HG02610 (cell line): ENCODE measurements at regions not wholly inside any gene's neighbourhood (a gene's known extent, or its start where the extent isn't known, plus 50 kb on each side); places are given as distances from the start of the nearest gene placed in this dataset.

Experiments
- ATAC-seq: cut with Tn5 transposase; IDR thresholded peaks from one replicate; pipeline ENCODE4 v1.9.1; 2021; ENCODE audit warnings: mild to moderate bottlenecking, moderate library complexity; ENCODE audit not compliant: unreplicated experiment

GRCh38 chr5:167736992-167737391 is 554.5 kb upstream of the WWC1 start:
- no peak for ATAC-seq

DNA sequence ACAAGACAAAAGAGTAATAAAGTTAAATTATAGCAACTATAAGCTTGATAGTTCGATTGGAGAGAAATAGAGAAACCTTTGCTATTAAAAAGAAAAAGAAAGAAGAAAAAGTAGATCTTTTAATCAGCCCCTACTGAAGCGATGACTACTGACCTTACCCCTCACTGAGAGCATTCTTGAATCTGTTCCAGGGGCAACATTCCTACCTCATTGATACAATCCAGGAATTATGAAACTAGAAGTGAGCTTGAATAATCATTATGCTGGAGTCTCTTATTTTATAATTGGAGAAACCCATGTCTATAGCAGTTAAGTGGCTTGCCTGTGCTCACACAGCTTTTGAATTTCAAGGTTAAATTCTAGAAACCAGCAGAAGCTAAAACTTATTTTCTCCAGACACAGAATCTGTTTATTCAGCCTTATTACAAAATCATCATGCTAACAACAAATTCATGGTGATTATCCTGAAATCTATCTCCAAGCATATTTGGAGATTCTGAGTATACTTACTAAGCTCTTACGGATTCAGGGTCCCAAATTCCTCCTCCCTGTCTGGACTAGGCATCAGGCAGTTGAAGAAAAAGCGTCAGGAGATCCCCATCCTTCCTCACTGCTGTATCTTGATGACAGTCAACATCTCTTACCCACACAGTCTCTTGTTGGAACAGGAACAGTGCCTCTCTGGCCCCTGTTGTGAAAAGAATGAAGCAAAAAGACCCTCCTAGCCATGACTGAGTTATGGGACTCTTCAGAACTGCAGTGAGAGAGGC is 547.6 kb upstream of the WWC1 start:
- no peak for ATAC-seq

DNA sequence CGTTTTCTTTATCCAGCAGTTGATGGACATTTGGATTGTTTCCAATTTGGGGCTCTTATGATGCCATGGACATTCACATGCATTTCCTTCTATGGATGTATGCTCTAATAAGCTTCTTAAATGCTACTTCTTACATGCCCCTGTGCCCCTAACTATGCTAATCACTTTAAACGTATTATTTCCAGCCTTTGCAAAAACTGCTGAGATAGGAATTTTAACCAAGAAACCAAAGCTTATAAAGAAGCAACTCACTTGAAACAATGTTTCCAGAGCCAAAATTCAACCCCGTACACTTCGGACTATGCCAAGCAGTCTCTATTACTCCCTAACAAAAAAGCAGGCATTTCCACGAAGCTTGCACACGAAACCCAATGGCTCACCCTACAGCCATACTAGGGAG is 545.6 kb upstream of the WWC1 start:
- ATAC-seq = no peak

DNA sequence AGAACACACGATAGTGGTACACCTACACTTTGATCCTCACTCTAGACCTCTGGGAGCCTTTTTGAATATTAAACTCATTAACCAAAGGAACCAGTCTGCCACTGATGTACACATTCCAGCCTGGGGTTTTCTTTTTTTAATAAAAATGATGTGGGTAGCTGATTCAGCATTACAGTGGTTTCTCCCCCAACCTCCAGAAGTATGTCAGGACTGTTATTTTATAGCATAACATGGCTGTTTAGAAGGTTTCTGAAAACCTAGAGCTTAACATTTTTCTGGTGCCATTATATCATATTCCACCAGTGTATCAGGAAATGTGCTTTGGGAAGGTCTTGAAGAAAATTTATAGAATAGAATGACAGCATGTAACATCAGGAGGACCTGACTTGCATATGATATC is 540.9 kb upstream of the WWC1 start:
- ATAC-seq = no peak

DNA sequence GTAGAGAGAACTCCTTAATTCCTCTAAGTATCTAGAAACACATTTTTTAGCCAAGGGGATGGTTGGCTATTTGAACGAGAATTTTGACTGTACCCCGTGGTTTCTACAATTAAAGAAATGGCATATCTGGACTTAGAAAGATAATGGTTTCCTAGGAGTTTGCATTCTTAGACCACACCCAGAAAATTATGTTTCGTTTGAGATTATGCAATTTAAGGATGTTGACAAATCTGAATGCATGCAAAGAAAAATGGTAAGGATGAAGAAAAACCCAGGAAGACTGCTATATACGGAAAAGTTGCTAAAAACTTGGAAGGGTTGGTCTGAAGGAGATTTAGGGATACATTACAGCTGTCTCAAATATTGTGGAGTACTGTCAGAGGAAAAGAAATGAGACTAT is 538.5 kb upstream of the WWC1 start:
- no peak for ATAC-seq

GRCh38 chr5:167753725-167754490 is 537.5 kb upstream of the WWC1 start:
- no peak for ATAC-seq

- no peak for ATAC-seq
Measured at GRCh38 chr5:167754501-167755021, 536.9 kb upstream of the WWC1 start.

GRCh38 chr5:167755420-167755819 is 536.0 kb upstream of the WWC1 start:
- no peak for ATAC-seq

DNA sequence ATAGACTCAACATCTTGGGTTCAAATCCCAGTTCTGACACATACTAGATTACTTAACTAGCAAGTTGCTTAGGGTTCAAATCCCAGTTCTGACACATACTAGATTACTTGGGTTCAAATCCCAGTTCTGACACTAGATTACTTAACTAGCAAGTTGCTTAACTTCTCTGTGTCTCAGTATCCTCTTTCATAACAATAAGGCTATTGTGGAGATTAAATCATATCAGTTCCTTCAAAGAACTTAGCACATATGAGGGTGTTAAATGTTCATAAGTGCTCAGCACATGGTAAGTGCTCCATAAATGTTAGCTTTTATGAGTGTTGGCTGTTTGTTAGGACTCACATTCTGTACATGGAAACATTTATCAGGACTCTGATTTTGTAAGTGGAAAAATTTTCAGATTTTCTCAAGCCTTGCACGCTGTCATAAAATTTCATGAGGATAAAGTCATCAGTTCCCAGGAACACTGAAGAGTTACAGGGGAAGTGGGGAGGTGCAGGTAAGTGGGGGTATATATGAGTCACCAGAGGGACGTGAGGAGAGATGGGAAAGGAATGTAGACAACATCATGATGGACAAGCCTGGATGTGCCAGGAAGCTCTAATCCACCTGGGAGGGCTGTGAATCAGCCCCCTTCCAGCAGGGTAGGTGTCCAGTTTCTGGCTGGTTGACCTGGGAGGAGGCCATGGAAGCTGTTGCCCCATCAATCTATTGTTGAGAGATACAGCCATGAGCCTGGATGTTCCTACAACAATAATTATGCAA is 532.2 kb upstream of the WWC1 start:
- ATAC-seq = no peak

GRCh38 chr5:167763772-167764171 is 527.7 kb upstream of the WWC1 start:
- ATAC-seq = no peak

DNA sequence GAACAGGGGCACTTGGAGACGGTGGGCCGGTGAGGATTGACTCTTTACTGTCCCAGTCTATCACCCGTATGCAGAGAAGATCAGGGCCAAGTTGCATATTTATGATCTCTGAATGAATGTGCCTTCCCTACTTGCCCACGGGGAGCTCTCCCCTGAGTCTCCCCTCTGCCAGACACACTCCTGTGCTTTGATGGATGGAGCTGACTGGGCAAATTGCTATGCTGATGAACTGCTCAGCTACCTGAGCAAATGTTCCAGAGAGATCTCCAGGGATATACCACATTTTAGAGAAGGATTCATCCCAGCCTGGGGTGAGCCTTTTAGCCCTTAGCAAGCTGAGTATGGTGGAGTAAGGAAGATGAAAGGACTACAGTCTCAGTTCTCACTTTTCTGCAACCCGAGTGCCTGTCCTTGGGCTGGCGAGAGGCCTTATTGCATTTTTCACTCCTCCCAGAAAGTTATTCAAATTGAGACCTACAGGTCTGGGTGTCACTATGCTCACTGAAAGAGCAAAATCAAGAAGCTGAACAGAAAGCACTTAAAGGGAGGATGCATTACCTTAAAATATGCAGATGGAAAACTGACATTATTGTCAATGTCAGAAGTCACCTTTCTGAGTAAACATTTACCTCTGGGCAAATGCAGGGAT is 526.7 kb upstream of the WWC1 start:
- ATAC-seq = no peak

DNA sequence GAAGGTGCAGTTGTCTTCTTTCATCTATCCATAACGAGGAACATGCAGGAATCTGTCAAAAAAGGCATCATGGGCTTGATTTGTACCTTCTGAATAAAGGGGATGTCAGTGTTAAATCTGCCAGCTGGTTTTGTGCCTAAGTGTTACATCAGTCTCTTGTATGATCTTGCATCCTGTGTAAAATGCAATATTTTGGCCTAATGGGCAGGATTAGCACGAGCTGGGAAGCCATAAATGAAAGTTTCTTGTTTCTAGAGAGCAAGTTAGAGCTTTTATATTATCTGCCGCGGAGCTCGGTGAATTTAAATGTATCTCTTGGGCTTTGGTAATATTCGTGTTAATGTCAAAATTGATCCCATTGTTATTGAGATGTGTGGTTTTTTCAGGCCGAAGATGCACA is 526.1 kb upstream of the WWC1 start:
- no peak for ATAC-seq

DNA sequence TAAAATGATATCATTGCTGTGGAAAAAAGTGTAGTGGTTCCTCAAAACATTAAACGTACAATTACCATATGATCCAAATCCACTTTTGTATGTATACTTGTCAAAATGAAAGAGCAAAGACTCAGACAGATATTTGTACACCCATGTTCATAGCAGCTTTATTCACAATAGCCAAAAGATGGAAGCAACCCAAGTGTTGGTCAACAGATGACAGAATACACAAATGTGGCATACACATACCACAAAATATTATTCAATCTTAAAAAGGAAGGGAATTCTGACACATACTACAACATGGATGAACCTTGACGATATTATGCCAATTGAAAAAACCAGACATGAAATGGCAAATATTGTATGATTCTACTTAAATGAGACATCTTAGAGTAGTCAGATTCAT is 524.5 kb upstream of the WWC1 start:
- ATAC-seq = no peak

DNA sequence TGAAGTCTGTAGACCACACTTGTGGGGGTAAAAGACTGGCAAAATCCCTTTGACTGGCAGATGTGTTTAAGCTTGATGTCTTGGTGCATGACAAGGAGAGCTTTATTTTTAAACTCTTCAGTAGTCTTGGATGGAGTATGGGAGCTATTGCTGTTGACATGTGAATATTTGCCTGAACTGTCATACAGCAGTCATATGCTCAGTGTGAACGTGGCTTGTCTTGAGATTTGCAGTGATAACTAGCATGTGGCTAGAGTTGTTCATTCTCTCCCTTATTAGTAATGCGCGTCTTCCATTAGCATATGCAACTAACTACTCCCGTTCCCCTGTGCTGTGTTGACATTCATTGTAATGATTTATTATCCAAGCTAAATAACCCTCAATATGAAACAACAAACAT is 523.6 kb upstream of the WWC1 start:
- ATAC-seq = no peak

DNA sequence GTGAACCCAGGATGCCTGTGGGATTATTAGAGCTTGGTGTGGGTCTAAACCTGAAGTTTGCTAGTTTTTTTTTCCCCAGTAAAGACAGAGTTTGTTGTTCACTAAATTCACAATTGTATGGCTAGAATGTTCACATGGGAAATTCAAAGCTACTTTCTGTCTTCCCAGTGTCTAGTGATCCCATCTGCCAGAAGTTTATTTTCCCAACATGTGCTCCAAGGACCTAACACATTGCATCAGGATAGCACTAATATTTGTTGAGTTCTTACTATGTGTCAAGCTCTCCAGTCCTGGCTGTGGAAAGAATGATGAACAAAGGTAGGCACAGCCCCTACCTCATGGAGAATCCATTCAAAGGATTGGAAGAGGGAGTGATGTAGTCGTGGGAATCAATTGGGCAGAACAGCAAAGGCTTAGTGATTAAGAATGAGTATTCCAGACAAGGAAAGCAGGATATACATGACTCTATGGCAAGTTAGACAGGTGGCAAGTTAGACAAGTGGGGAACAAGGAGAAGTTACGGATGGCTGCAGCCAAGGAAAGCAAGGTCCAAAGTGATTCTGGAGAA is 521.5 kb upstream of the WWC1 start:
- ATAC-seq = no peak

GRCh38 chr5:167770461-167770860 is 521.0 kb upstream of the WWC1 start:
- no peak for ATAC-seq

DNA sequence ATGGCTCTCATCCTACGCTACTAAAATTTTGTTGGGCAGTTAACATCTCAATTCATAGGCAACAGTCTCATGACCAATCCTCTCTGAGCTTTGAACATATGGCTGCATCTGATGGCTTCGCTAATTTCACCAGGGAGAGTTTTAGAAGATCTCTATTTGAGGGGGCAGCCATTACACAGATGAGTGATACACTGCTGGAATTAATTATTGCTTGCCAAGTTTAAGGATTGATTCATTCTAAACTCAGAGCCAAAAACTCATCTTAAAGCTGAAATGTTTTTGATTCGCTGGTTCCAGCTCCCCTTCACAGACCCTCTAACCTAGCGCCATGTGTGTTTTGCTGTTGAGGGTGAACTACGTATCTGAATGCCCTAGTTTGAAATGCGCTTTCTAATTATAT is 519.9 kb upstream of the WWC1 start:
- ATAC-seq = no peak

- ATAC-seq = no peak
Measured at GRCh38 chr5:167773668-167774301, 517.7 kb upstream of the WWC1 start.

- ATAC-seq = no peak
Measured at GRCh38 chr5:167777746-167778145, 513.7 kb upstream of the WWC1 start.

- no peak for ATAC-seq
Measured at GRCh38 chr5:167778228-167778627, 513.2 kb upstream of the WWC1 start.
